OCI-LY1 (cell line): ENCODE measurements at regions not wholly inside any gene's neighbourhood (a gene's known extent, or its start where the extent isn't known, plus 50 kb on each side); places are given as distances from the start of the nearest gene placed in this dataset.

Experiments used
- H2AFZ ChIP-seq: fragments of 200-600 bp; sonication (generic), shearing (Covaris generic); 2 replicates; pipeline ENCODE4 v1.6.0; 2014; ENCODE audit warnings: antibody characterized with exemption, mild to moderate bottlenecking, low read length
- H3F3A ChIP-seq: fragments of 200-600 bp; sonication (generic), shearing (Covaris generic); 2 replicates; pipeline ENCODE4 v1.6.0; 2014; ENCODE audit warnings: mild to moderate bottlenecking, antibody characterized with exemption, low read length, moderate library complexity; ENCODE audit not compliant: insufficient read depth
- H3K27ac ChIP-seq: fragments of 200-600 bp; sonication (generic); 2 replicates; pipeline ENCODE4 v1.5.1; 2014; ENCODE audit warnings: low read length, mixed run types, mild to moderate bottlenecking, low read depth; ENCODE audit not compliant: poor library complexity, severe bottlenecking
- H3K27me3 ChIP-seq: fragments of 200-600 bp; sonication (generic); 2 replicates; pipeline ENCODE4 v1.6.0; 2014; ENCODE audit warnings: antibody characterized with exemption, mild to moderate bottlenecking, low read length, moderate library complexity; ENCODE audit not compliant: insufficient read depth
- H3K36me3 ChIP-seq: fragments of 200-600 bp; sonication (generic); 2 replicates; pipeline ENCODE4 v1.6.1; 2014; ENCODE audit warnings: mild to moderate bottlenecking, antibody characterized with exemption, low read length, moderate library complexity, mixed read lengths; ENCODE audit not compliant: insufficient read depth
- H3K4me1 ChIP-seq: fragments of 200-600 bp; sonication (generic); 2 replicates; pipeline ENCODE4 v1.5.1; 2014; ENCODE audit warnings: mild to moderate bottlenecking, low read length, moderate library complexity; ENCODE audit not compliant: insufficient read depth, severe bottlenecking
- H3K4me2 ChIP-seq: fragments of 200-600 bp; sonication (generic), shearing (Covaris generic); 2 replicates; pipeline ENCODE4 v1.6.1; 2014; ENCODE audit warnings: low read length
- H3K4me3 ChIP-seq: fragments of 200-600 bp; sonication (generic); 2 replicates; pipeline ENCODE4 v1.5.1; 2014; ENCODE audit warnings: low read length, low read depth, mild to moderate bottlenecking, mixed read lengths; ENCODE audit not compliant: poor library complexity, severe bottlenecking
- H3K79me2 ChIP-seq: fragments of 200-600 bp; shearing (Covaris generic); 2 replicates; pipeline ENCODE4 v1.6.1; 2016; ENCODE audit warnings: mixed run types, low read length, mixed read lengths; ENCODE audit not compliant: insufficient read depth
- H3K9ac ChIP-seq: fragments of 200-600 bp; sonication (generic), shearing (Covaris generic); 2 replicates; pipeline ENCODE4 v1.6.1; 2014; ENCODE audit warnings: mild to moderate bottlenecking, low read length, mixed read lengths
- H3K9me2 ChIP-seq: fragments of 200-600 bp; sonication (generic), shearing (Covaris generic); 2 replicates; pipeline ENCODE4 v1.6.1; 2014; ENCODE audit warnings: low read depth, mild to moderate bottlenecking, low read length, mixed read lengths
- H3K9me3 ChIP-seq: fragments of 200-600 bp; shearing (Covaris generic); 2 replicates; pipeline ENCODE4 v1.6.1; 2014; ENCODE audit warnings: low read length, mixed read lengths
- H4K20me1 ChIP-seq: fragments of 200-600 bp; sonication (generic), shearing (Covaris generic); 2 replicates; pipeline ENCODE4 v1.6.0; 2016; ENCODE audit warnings: mild to moderate bottlenecking, low read length; ENCODE audit not compliant: insufficient read depth
- EZH2 ChIP-seq: fragments of 200-600 bp; sonication (generic), shearing (Covaris generic); IDR thresholded peaks from 2 replicates; pipeline ENCODE4 v1.8.0; 2017; ENCODE audit warnings: borderline replicate concordance, mixed run types, mild to moderate bottlenecking, antibody characterized with exemption, low read length, moderate library complexity, mixed read lengths
- TF ChIP-seq, protein P1 (sequence below): fragments of 200-600 bp; sonication (generic), shearing (Covaris generic); IDR thresholded peaks from 2 replicates; pipeline ENCODE4 v1.5.1; 2017; ENCODE audit warnings: mild to moderate bottlenecking, antibody characterized with exemption, low read length, moderate library complexity, mixed read lengths

GRCh38 chr12:77131977-77132490, 66.7 kb upstream of the E2F7 start:
- Histone ChIP-seq H3F3A (no peaks in the 10 kb centered on the region), H3K9me3 (no peaks in the 10 kb centered on the region), H3K36me3 (no peaks in the 10 kb centered on the region), H3K27ac (no peak overlapping the region), H3K4me2 (no peak overlapping the region), H3K4me1 (no peaks in the 10 kb centered on the region), H3K9ac (no peak overlapping the region), H3K79me2 (no peaks in the 10 kb centered on the region), H3K9me2 (no peaks in the 10 kb centered on the region), H4K20me1 (no peaks in the 10 kb centered on the region), H2AFZ (no peak overlapping the region), H3K27me3 (no peaks in the 10 kb centered on the region), H3K4me3 (no peak overlapping the region)
- no peak for TF ChIP-seq EZH2

DNA sequence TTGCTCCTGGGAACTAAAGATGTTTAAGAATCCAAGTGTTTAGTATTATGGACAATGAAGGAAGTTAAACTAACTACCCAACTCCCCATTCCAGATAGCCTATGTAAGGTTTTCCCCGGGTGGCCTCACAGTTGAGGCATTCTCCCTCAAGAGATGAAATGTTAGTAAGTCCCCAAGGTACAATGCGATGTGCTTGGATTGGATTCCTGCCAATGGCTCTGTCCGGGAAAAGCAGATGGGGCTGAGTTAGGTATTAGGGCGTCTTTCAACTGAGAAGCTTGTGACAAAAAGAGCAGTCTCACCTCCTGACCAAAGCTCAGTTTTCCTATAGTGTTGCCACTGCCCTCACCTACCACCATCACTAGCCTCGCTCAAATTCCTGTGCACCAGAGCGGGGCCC, 64.8 kb upstream of the E2F7 start:
- no peaks in the 10 kb centered on the region for H3F3A ChIP-seq
- H3K4me1 ChIP-seq, result no peaks in the 10 kb centered on the region
- no peaks in the 10 kb centered on the region for H3K36me3 ChIP-seq
- H3K79me2 ChIP-seq, result no peaks in the 10 kb centered on the region
- no peaks in the 10 kb centered on the region for H4K20me1 ChIP-seq
- no peak overlapping the region for H3K4me3 ChIP-seq
- no peak overlapping the region for H2AFZ ChIP-seq
- no peaks in the 10 kb centered on the region for H3K9me2 ChIP-seq
- H3K27ac ChIP-seq, result no peak overlapping the region
- H3K9me3 ChIP-seq, result no peaks in the 10 kb centered on the region
- no peak for TF ChIP-seq EZH2
- TF ChIP-seq, protein P1, sequence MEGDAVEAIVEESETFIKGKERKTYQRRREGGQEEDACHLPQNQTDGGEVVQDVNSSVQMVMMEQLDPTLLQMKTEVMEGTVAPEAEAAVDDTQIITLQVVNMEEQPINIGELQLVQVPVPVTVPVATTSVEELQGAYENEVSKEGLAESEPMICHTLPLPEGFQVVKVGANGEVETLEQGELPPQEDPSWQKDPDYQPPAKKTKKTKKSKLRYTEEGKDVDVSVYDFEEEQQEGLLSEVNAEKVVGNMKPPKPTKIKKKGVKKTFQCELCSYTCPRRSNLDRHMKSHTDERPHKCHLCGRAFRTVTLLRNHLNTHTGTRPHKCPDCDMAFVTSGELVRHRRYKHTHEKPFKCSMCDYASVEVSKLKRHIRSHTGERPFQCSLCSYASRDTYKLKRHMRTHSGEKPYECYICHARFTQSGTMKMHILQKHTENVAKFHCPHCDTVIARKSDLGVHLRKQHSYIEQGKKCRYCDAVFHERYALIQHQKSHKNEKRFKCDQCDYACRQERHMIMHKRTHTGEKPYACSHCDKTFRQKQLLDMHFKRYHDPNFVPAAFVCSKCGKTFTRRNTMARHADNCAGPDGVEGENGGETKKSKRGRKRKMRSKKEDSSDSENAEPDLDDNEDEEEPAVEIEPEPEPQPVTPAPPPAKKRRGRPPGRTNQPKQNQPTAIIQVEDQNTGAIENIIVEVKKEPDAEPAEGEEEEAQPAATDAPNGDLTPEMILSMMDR, result no peak
- no peaks in the 10 kb centered on the region for H3K27me3 ChIP-seq
- H3K9ac ChIP-seq, result no peak overlapping the region
- H3K4me2 ChIP-seq, result no peak overlapping the region

DNA sequence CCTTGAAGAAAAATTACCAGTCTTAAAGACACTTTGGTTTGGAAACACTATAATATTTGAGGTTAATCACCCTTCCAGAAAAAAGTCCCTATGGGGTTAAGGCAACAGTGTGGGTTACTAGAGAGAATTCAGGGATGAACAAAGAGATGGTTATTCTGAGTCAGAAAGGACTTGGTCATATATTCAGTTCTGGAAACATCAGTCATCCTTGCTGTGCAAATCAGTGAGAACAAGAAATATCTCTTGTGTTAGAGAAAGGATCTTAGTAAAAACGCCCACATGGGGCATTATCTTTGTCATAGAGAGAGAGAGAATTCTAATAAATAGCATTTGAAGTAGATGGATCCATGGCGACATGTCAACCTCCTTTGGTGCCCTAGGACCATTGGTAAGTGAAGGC, 59.4 kb upstream of the E2F7 start:
- H3K9me2 ChIP-seq, result no peaks in the 10 kb centered on the region
- no peaks in the 10 kb centered on the region for H3K27me3 ChIP-seq
- no peaks in the 10 kb centered on the region for H3K36me3 ChIP-seq
- no peak overlapping the region for H3K27ac ChIP-seq
- TF ChIP-seq, protein P1, result no peak
- no peak for TF ChIP-seq EZH2
- no peak overlapping the region for H3K9ac ChIP-seq
- no peak overlapping the region for H3K4me2 ChIP-seq
- no peaks in the 10 kb centered on the region for H4K20me1 ChIP-seq
- H3K79me2 ChIP-seq, result no peaks in the 10 kb centered on the region
- no peaks in the 10 kb centered on the region for H3K9me3 ChIP-seq
- H3K4me3 ChIP-seq, result no peak overlapping the region
- H2AFZ ChIP-seq, result no peak overlapping the region
- H3K4me1 ChIP-seq, result no peaks in the 10 kb centered on the region
- no peaks in the 10 kb centered on the region for H3F3A ChIP-seq

- Histone ChIP-seq H2AFZ (no peak overlapping the region), H3K4me2 (no peak overlapping the region)
Measured at GRCh38 chr12:77122661-77123060, 57.3 kb upstream of the E2F7 start.

More at GRCh38 chr12:77122661-77123060, 57.3 kb upstream of the E2F7 start:
- Histone ChIP-seq H3K27me3 (no peaks in the 10 kb centered on the region), H3K79me2 (no peaks in the 10 kb centered on the region), H3K4me3 (no peak overlapping the region), H3K27ac (no peak overlapping the region), H3F3A (no peaks in the 10 kb centered on the region), H3K9me2 (no peaks in the 10 kb centered on the region), H3K4me1 (no peaks in the 10 kb centered on the region), H3K9ac (no peak overlapping the region), H3K9me3 (no peaks in the 10 kb centered on the region), H4K20me1 (no peaks in the 10 kb centered on the region), H3K36me3 (no peaks in the 10 kb centered on the region)
- no peak for TF ChIP-seq EZH2
- TF ChIP-seq, protein P1, result no peak
